ENCODE measurements at regions not wholly inside any gene's neighbourhood (a gene's known extent, or its start where the extent isn't known, plus 50 kb on each side); places are given as distances from the start of the nearest gene placed in this dataset.
"Not testable (repeated sequence)": the region's sequence is repeated elsewhere in the genome, so short reads cannot be mapped to it uniquely, and the experiment has no call there.

GRCh38 chr17:34755371-34755770 lies 176.0 kb downstream of the TMEM132E start:
- no peak for DNase-seq (ENCODE audit: low spot score)
- H3K4me3 Mint-ChIP-seq (ENCODE audit: unreplicated experiment) = no peak overlapping the region
- H3K9me3 Mint-ChIP-seq (ENCODE audit: unreplicated experiment) = no peaks in the 10 kb centered on the region
- peaks cover 4% of the 10 kb centered on the region for H3K27me3 Mint-ChIP-seq (ENCODE audit: unreplicated experiment)
- H3K27ac Mint-ChIP-seq (ENCODE audit: unreplicated experiment) = no peak overlapping the region
- no peaks in the 10 kb centered on the region for H3K4me1 Mint-ChIP-seq (ENCODE audit: unreplicated experiment)
- no peaks in the 10 kb centered on the region for H3K36me3 Mint-ChIP-seq (ENCODE audit: low read depth, unreplicated experiment)
- TF ChIP-seq CTCF (IDR thresholded peaks at IDR 0.05; ENCODE audit: unreplicated experiment) = no peak

GRCh38 chr17:34750004-34750403 lies 170.6 kb downstream of the TMEM132E start:
- Mint-ChIP-seq H3K4me1 (ENCODE audit: unreplicated experiment) (no peaks in the 10 kb centered on the region), H3K36me3 (ENCODE audit: low read depth, unreplicated experiment) (no peaks in the 10 kb centered on the region), H3K27me3 (ENCODE audit: unreplicated experiment) (no peaks in the 10 kb centered on the region), H3K9me3 (ENCODE audit: unreplicated experiment) (no peaks in the 10 kb centered on the region), H3K27ac (ENCODE audit: unreplicated experiment) (no peak overlapping the region), H3K4me3 (ENCODE audit: unreplicated experiment) (no peak overlapping the region)
- no peak for DNase-seq (ENCODE audit: low spot score)
- no peak for TF ChIP-seq CTCF (IDR thresholded peaks at IDR 0.05; ENCODE audit: unreplicated experiment)

- Mint-ChIP-seq H3K4me1 (ENCODE audit: unreplicated experiment) (no peaks in the 10 kb centered on the region), H3K4me3 (ENCODE audit: unreplicated experiment) (no peak overlapping the region), H3K27me3 (ENCODE audit: unreplicated experiment) (peaks cover 4% of the 10 kb centered on the region), H3K36me3 (ENCODE audit: low read depth, unreplicated experiment) (no peaks in the 10 kb centered on the region), H3K27ac (ENCODE audit: unreplicated experiment) (no peak overlapping the region), H3K9me3 (ENCODE audit: unreplicated experiment) (no peaks in the 10 kb centered on the region)
- DNase-seq (ENCODE audit: low spot score) = no peak
- no peak for TF ChIP-seq CTCF (IDR thresholded peaks at IDR 0.05; ENCODE audit: unreplicated experiment)
Measured at GRCh38 chr17:34741967-34742366, 162.6 kb downstream of the TMEM132E start.

- Mint-ChIP-seq H3K4me1 (ENCODE audit: unreplicated experiment) (no peaks in the 10 kb centered on the region), H3K27me3 (ENCODE audit: unreplicated experiment) (peaks cover 4% of the 10 kb centered on the region), H3K36me3 (ENCODE audit: low read depth, unreplicated experiment) (no peaks in the 10 kb centered on the region), H3K9me3 (ENCODE audit: unreplicated experiment) (no peaks in the 10 kb centered on the region), H3K4me3 (ENCODE audit: unreplicated experiment) (no peak overlapping the region), H3K27ac (ENCODE audit: unreplicated experiment) (no peak overlapping the region)
- no peak for DNase-seq (ENCODE audit: low spot score)
- no peak for TF ChIP-seq CTCF (IDR thresholded peaks at IDR 0.05; ENCODE audit: unreplicated experiment)
Measured at GRCh38 chr17:34740565-34741520, 161.5 kb downstream of the TMEM132E start.

GRCh38 chr17:34739386-34739785 lies 160.0 kb downstream of the TMEM132E start:
- Mint-ChIP-seq H3K9me3 (ENCODE audit: unreplicated experiment) (no peaks in the 10 kb centered on the region), H3K27me3 (ENCODE audit: unreplicated experiment) (peaks cover 7% of the 10 kb centered on the region), H3K27ac (ENCODE audit: unreplicated experiment) (no peak overlapping the region), H3K4me3 (ENCODE audit: unreplicated experiment) (no peak overlapping the region), H3K36me3 (ENCODE audit: low read depth, unreplicated experiment) (no peaks in the 10 kb centered on the region), H3K4me1 (ENCODE audit: unreplicated experiment) (no peaks in the 10 kb centered on the region)
- no peak for DNase-seq (ENCODE audit: low spot score)
- TF ChIP-seq CTCF (IDR thresholded peaks at IDR 0.05; ENCODE audit: unreplicated experiment) = no peak

GRCh38 chr17:34737673-34738072 lies 158.3 kb downstream of the TMEM132E start:
- not testable (repeated sequence) for H3K27me3 Mint-ChIP-seq (ENCODE audit: unreplicated experiment); H3K4me1 Mint-ChIP-seq (ENCODE audit: unreplicated experiment); H3K9me3 Mint-ChIP-seq (ENCODE audit: unreplicated experiment); H3K27ac Mint-ChIP-seq (ENCODE audit: unreplicated experiment); H3K4me3 Mint-ChIP-seq (ENCODE audit: unreplicated experiment); DNase-seq (ENCODE audit: low spot score); H3K36me3 Mint-ChIP-seq (ENCODE audit: low read depth, unreplicated experiment)

Data from endothelial cell (in vitro differentiated cells).